ENCODE measurements at regions not wholly inside any gene's neighbourhood (a gene's known extent, or its start where the extent isn't known, plus 50 kb on each side); places are given as distances from the start of the nearest gene placed in this dataset.

GRCh38 chr10:29962166-29962850, 97.1 kb downstream of the JCAD start:
- dilution Hi-C loops (cut with MboI; ENCODE audit: extremely low pct_ligation_motif_present, low sequenced_read_pairs) = no loop called here
- Histone ChIP-seq H3K4me2 (ENCODE audit: insufficient read depth, low read length) (no peak overlapping the region), H2AFZ (ENCODE audit: low read depth, low read length) (no peak overlapping the region), H3K9ac (replicated peaks; ENCODE audit: extremely low read depth, insufficient read depth, low read length) (no peak overlapping the region), H3K27ac (ENCODE audit: insufficient read depth, low read depth, low read length) (no peak overlapping the region), H4K20me1 (replicated peaks; ENCODE audit: control insufficient read depth, extremely low read depth, insufficient read depth, low read length) (no peaks in the 10 kb centered on the region), H3K79me2 (ENCODE audit: control insufficient read depth, insufficient read depth, low read length) (no peaks in the 10 kb centered on the region), H3K9me3 (replicated peaks; ENCODE audit: control insufficient read depth, insufficient read depth, low read length) (no peaks in the 10 kb centered on the region), H3K4me1 (ENCODE audit: control insufficient read depth, extremely low read depth, insufficient read depth, low read length) (no peaks in the 10 kb centered on the region), H3K9me1 (replicated peaks; ENCODE audit: control insufficient read depth, extremely low read depth, insufficient read depth, low read length) (no peaks in the 10 kb centered on the region), H3K4me3 (replicated peaks in 1 of 3; ENCODE audit: insufficient read depth in 1 of 3, low read depth in 1 of 3, low read length in 3 of 3) (no peak overlapping the region), H3K27me3 (ENCODE audit: control insufficient read depth in 2 of 2, insufficient read depth in 2 of 2, low read length in 2 of 2) (no peaks in the 10 kb centered on the region), H3K36me3 (ENCODE audit: control insufficient read depth in 2 of 2, extremely low read depth in 1 of 2, insufficient read depth in 2 of 2, low read length in 2 of 2) (no peaks in the 10 kb centered on the region)
- TF ChIP-seq JUN (IDR thresholded peaks at IDR 0.05; ENCODE audit: borderline replicate concordance, insufficient read depth, insufficient read length, low read depth) (no peak), FOS (IDR thresholded peaks at IDR 0.05; ENCODE audit: borderline replicate concordance, insufficient read depth, low read length) (no peak), POLR2AphosphoS5 (IDR thresholded peaks at IDR 0.05; ENCODE audit: insufficient read depth, low read depth, low read length) (no peak), MYC (IDR thresholded peaks at IDR 0.05; ENCODE audit: low read depth, low read length) (no peak), EZH2 (IDR thresholded peaks at IDR 0.05; ENCODE audit: borderline replicate concordance, low read depth, low read length, severe bottlenecking) (no peak), CTCF (IDR thresholded peaks at IDR 0.05; ENCODE audit: extremely low read depth in 1 of 2, insufficient read depth in 1 of 2, low read depth in 1 of 2, low read length in 2 of 2) (no peak), MAX (IDR thresholded peaks at IDR 0.05; ENCODE audit: insufficient read depth, insufficient read length) (no peak), POLR2A (IDR thresholded peaks at IDR 0.05; ENCODE audit: low read depth, low read length) (no peak), GATA2 (IDR thresholded peaks at IDR 0.05; ENCODE audit: insufficient read depth, insufficient read length, low read depth, low read length) (no peak)
- intact Hi-C loops (cut with micrococcal nuclease) = no loop called here
- DNase-seq (ENCODE audit: low read depth, low spot score) (no peak), FAIRE-seq (no peak)
- BruUV-seq (replicated peaks) = no TSS peak
- CTCF ChIA-PET = no interaction called here
- POLR2A ChIA-PET = no interaction called here

Measured in endothelial cell of umbilical vein (primary cell).